GM19239 (cell line): ENCODE measurements at regions not wholly inside any gene's neighbourhood (a gene's known extent, or its start where the extent isn't known, plus 50 kb on each side); places are given as distances from the start of the nearest gene placed in this dataset.

ENCODE experiments used
- DNase-seq: peaks from one replicate; pipeline ENCODE4 v3.0.0; 2011; ENCODE audit warnings: low spot score; ENCODE audit not compliant: insufficient read length
- FAIRE-seq: peaks from 2 replicates; lab custom pipeline; 2011; peaks lifted over from hg19 to GRCh38; lab: Jason Lieb, UNC

DNA sequence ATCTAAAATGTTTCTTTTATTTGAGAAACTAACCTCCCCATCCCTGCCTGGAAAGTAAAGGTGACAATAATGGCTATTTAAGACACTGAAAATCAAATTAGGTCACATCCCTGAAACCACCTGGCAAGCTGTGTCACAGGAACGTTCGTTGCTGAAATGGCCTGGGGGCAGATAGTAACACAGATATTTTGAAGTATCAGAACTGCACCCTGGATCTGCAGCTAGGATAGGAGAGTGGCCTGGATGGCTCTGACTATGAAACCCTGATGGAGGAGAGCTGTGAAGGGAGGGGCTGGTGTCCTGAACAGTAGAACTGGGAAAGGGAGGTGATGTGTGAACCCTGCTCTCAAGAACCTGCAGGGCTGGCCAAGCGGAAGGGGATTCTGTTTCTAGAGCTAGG, 648.3 kb upstream of the CFAP20DC start:
- DNase-seq (no peak), FAIRE-seq (no peak)

DNA sequence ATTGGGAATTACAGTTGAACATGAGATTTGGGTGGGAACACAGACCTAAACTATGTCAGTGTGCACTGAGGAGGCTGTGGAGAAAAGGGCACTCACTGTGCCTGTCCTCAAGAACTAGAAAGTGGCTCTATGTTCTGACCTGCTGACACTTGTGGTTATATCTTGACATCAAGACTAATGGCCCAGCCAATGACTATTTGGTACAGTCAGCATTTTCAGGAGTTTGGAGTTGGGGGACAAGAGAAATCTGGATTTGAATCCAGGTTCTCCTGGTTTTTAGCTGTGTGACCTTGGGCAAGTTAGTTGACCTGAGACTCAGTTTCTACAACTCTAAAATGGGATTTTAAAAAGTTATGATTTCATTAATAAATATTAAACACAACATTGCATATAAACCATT, 647.0 kb upstream of the CFAP20DC start:
- FAIRE-seq, result no peak

DNA sequence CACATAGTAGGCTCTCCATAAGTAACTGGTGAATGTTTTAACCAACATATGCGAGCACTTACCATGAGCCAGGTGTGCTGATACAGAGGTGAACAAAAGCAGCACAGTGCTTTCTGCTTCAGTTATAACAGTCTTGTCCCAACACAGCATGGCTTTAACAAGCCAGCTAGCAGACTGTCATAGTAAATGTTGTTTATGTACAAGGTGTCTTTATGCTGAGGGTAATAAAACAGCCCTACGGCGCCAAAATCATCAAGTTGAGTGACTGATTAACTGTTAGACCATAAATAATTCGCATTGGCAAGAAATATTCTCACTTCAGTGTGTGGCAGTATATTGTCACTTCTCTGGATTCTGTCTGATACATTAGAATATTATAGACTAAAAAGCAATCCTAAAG, 646.0 kb upstream of the CFAP20DC start:
- DNase-seq, result no peak
- FAIRE-seq, result no peak

More for the DNA sequence above, 647.0 kb upstream of the CFAP20DC start:
- no peak for DNase-seq

DNA sequence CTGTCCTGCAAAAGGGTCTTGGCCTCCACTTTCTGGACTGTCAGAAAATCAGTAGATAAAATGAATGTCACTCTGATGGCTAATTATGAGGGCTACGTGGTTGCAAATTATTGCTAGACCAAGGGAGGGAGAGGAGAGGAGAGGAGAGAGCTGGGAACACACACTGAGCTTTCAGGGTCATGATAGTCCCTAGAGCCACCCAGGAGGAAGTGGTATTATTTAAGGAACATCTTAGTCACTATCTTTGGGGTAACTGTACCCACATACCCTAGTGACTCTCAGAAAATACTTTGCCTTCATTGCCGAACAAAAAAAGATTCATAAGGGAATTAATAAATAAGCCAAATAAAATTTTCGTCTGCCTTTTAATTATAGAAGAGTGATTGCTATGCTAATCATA, 642.3 kb upstream of the CFAP20DC start:
- FAIRE-seq (no peak), DNase-seq (no peak)

DNA sequence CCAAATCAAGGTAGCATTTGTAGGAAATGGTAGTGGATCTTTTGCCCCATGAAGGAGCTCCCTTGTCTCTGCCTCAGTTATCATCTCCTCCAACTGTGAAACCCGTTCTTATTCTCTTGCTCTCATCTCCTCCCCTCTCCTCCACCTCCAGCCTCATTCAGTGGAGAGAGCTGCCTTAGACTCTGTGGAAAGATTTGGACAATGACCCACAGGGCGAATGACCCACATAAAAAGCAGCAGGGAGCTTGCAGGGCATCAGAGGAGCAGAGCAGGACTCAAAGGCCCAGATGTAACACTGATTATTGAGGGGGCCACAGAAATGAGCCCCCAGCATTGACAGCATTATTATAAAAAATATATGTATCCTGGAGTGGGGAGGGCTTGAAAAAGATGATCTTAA, 641.1 kb upstream of the CFAP20DC start:
- no peak for FAIRE-seq
- DNase-seq, result no peak

DNA sequence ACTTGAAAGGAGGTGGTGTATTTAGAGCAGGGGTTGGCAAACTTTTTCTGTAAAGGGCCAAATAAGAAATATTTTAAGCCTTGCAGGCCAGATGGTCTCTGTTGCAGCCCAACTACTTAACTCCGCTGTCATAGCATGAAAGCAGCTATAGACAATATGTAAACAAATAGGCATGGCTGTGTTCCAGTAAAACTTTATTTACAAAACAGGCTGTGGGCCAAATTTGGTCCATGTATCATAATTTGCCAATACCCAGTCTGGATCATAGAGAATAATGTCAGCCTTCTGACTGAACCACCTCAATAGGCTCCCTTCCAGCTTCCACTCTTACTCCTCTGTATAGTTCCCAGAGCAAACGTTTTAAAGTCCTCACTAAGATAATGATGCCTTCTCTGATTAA, 638.8 kb upstream of the CFAP20DC start:
- DNase-seq, result no peak
- no peak for FAIRE-seq

DNA sequence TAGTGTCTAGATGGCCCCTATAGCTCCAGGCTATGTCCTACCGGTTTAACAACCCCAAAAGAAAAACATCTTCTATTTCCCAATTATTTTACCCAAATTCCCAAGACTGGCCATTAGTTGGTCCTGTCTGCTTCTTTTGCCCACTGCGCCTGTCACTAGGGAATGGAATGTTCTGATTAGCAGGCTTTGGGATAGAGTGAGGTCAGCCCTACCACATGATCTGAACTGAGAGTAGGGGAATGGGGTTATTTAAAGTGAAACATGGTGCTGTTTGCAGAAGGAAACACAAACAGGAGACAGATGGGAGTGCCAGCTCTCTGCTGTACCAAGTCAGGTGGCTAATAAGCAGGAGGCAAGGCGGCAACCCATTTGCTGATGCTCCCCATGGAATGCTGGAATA, 635.6 kb upstream of the CFAP20DC start:
- FAIRE-seq, result no peak

DNA sequence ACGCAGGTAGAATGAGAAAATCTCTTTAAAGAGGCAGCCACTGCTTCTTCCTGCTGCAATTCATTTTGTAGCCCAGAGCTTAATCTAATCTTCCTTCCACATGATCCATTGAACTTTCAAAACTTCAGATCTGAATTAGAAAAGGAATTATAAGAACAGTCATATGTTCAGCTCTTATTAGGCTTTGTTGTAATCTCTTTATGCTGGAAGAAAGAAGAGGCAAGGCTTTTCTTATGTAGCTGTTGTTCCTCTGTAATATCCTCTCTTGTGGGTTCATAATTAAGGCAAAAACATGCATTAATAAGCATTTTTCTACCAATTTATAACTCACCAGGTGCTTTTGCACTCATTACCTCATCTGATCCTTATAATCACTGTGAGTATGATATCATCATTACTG, 634.9 kb upstream of the CFAP20DC start:
- FAIRE-seq (no peak), DNase-seq (no peak)

More for the DNA sequence above, 635.6 kb upstream of the CFAP20DC start:
- no peak for DNase-seq

DNA sequence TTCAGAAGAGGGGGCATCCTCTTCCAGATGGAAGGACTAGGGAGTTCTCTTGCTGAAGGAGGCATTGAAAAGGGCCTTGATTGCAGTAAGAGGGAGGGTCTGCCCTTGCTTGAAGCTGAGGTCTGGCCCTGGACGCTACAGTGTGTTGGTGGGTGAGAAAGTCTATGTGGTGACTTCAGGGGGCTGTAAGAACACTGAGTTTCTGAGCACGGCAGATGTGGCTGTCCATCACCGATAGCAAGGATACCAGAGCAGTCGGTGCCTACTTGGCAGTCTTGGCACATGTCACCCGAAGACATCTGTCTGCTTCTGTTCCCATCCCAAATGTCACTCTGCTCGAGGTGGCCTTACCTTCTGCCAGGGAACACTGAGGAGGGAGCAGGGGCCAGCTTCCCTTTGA, 631.1 kb upstream of the CFAP20DC start:
- no peak for DNase-seq
- no peak for FAIRE-seq

DNA sequence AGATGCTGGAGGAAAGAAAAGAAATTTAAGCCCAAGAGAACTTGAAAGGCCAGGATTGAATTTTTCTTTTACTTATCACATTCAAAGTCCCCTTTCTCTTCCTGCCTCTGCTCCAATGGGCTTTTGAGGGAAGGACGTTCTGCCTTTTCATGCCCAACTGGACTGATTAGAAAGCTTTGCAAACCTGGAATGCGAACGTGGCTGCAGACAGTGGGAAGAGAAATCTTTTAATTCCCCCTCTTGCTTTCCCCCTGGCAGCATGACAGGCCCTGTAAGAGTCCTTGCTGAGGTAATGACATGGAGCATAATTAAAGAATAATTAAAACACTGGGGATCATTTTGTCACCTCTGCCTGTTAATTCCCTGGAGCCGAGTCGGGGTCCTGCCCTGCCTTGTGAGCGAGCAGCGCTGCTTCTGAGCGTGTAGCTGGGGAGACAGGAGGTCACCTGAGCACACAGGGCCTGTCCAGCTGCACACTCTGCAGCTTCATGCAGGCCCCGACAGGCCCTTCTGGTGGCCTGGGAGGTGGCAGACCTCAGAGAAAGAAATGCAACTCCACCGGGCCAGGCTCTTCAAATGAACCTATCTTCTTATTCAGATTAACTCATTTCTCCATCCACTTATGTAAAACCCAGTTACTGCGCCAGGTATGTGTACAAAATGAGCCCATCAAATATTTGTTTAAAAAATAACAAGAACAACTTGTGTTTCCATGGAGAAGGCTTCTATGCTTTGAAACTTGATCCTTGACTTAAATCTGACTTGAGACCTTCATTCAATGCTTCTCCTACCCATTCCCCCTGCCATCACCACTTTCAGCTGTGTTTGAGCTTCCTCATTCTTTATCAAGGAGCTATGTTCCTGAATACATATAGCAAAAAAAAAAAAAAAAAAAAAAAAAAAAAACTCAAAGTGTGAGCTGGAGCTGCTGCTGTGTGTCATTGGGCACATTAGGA, 628.2 kb upstream of the CFAP20DC start:
- FAIRE-seq (no peak), DNase-seq (no peak)

DNA sequence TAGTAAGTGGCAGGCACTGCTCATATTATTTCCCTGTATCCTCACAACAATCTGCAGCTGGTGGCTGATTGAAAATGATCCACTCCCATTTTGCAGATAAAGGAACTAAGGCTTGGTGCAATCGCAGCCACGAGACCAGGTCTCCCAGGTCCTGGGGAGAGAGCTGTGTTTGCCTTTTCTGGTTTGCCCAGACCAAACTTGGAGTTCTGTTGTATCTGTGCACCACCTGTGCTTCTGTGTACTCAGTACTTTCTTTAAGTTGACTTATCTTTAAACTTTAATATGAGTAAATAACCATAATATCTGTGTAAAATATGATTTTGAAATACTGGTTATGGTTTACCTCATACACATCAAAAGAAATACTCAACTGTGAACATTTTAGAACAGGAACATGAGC, 625.7 kb upstream of the CFAP20DC start:
- FAIRE-seq, result no peak
- no peak for DNase-seq

DNA sequence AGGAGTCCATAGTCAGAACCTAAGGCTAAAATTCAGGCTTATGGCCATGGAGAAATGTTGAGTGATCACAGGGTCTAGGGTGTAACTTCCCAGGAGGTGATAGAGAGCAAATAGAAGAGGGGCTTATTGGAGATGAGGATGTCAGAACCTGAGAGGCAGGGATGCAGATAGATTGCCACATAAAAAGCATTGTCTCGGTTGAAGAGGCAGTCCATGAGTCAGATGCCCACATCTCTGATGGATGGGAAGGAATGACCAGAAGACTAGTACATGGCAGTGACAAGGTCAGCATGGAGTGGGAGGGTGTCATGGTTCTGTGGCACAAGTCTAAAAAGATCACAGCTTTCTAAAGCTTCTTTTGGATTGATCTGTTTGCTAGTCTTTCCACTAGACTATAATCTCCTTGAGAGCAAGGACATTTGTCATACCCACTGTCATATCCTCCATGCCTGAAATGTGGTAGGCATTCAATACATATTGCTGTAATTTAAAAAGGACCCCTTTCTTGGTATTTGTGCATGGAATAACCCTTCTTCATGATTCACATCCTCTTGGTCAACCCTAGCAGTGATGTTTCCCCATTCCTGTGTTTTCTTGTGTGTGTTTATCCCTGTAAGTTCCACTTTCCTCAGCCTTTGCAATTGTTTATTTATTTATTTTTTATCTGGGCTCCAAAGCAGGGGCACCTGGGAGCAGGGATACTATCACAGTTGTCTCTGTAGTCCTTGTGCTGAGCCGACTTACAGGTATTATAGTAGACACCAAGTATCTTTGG, 613.4 kb upstream of the CFAP20DC start:
- DNase-seq, result no peak
- no peak for FAIRE-seq

DNA sequence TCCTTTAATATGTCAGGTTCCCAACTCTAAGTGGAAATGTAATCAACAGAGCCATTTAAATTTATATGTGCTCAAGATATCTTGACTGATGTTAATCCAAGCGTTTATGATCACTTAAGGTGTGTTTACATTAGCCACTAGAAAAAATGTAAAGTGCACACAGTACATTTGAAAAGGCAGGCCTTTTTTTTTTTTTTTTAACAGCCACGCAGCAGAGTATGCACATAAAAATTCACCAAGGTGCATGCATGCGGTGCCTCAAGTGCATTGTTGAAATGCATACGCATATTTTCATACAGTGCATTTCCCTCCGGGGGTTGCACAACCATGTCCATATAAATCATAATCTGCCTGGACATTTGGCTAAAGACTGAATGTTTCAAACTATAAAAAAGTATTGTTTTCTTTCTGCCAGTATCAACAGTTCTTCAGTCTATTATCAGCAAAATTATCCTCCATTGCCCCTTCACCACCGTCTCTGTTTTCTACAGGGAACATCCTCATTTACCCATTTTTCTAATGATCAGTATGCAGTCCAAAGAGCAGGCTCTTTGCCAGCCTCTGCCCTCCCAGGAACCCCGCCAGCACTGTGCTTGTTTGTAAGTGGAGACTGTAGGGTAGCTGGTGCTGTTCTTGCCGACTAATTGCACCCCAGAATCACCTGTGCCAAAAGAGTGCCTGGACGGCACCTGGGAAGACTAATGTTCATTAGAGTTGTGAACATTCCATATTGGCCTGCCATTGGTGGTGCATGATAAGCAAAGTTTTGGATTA, 611.2 kb upstream of the CFAP20DC start:
- FAIRE-seq (no peak), DNase-seq (no peak)

DNA sequence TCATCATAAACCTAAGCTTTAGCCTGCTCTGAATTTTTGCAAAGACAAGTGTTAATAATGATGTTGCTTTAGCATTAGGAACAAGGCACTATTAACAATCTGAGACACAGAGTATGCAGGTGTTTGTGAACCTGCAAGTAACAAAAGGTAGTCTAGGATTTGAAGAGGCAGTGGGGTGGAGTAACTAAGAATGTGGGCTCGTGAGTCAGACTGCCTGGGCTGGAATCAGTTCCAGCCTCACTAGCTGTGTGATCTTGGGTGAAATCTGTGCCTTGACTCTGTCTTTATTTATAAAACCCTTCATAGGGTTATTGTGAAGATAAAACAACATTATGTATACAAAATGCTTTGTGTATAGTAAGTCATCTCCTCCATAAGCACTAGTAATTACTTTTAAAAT, 610.6 kb upstream of the CFAP20DC start:
- DNase-seq (no peak), FAIRE-seq (no peak)

DNA sequence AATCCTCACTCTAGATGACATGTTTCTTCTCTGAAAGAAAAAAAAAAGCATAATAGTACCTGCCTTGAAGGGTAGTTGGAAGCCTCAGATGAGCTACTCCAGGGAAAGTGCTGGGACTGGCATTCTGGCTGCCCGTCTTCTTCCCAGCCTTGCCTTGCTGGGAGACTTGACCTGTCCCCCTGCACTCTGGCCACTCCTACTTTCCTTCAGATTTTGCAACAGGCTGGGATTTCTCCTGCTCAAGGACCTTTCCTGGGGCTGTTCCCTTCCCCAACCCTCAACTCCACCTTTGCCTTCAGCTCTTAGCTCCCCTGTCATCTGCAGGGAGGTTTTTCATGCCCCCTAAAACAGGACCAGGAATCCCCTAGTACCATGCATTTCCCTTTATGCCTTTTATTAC, 609.9 kb upstream of the CFAP20DC start:
- FAIRE-seq (no peak), DNase-seq (no peak)

DNA sequence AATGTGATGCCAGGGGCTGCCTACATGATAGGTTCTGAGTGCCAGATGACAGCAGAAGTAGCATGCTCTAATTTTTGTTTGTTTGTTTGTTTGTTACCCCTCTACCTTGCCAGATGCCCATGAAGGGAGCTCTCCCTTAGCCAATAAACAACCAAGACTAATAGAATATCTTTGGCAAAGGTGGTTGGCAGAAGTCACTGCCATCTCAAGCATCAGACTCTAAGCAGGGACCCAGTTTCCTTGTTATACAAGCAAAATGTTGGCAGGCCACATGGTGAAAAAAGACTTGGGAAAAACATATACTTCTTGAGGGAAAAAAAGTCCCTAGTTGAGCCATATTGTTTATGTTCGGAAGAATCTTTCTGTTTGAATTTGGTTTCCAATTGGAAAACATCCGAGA, 609.0 kb upstream of the CFAP20DC start:
- FAIRE-seq (no peak), DNase-seq (no peak)

DNA sequence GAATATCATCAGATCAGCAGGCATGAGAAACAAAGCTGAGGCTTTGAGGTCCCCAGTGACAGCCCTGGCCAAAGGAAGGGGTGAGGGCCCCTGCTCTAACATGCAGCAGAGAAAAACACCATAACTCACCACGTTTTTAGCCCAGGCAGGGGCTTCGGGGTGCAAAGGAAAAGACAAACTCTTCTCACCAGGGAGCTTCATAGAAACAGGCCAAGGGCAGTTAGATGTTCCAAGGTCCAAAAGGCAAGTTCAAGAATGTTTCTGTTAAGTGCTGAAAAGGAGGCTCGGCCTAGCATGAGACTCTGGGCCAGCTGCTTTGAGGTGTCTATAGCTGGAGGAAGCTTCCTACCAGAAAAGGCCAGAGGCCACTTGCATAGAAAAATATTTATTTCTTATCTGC, 608.4 kb upstream of the CFAP20DC start:
- FAIRE-seq, result no peak

DNA sequence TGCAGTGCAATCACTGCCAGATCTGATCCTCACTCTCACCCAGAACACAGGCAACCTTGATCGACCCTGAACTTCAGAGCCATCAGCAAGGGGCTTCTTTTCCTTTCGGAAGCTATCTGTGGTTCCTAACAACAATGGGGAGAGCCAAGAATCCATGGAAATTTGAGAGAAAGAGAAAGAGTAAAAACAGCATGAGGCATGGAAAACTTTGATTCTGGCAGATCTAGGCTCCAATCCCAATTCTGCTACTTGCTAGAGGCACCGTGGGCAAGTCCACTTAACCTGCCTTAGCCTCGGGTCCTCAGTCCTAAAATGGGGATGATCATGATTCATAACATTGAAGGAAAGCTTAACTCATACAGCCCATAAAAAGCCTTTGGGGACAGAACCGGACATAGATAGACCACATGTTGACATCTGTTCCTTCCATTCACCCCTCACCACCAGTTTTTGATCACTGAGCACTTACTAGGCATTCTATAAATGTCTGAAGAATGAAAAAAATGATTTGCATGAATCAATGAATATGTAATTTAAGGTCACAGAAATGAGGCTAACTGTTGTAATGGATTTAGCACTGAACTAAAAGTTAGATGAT, 605.7 kb upstream of the CFAP20DC start:
- no peak for DNase-seq
- FAIRE-seq, result no peak

More for the DNA sequence above, 608.4 kb upstream of the CFAP20DC start:
- no peak for DNase-seq

DNA sequence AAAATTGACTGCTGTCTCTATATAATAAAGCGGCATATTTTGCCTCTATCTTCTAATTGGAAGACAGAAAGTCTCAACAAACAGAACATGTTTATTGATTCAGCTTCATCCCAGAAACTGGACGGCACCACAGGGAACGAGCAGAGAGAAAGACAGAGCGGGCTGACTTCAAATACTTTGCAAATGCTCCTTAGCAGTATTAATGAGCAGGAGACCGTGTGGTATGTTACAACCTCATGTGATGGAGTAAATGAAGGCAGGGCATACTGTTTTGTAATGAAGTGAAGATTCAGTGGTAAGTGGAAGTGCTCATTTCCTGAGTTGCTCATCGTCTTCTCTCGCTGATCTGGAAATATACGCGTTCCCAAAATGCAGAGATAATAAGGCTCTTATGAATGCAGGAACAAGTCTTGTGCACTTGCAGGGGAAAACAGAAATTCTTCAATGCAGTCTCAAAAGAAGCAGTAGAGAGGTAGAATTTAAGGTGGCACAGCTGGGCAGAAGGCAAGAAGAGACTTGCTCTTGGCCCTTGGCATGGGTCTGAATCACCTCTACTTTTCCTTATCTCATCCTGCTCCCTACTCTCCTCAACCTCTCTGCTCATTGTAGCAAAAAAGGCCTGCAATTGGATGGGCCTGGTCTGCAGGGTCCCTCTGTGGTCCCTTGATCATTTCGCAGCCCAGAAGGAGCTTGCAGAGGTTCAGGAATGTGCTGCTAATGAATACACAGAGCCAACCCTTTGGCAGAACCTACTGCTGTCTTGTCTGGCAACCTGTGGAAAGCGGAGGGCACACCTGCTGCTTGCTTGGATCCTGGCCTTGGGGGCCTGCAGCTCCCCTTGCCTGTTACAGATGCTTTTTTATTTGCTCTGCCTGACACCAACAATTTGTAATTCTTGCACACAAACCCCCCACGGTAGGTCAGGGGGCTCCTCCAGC, 604.9 kb upstream of the CFAP20DC start:
- FAIRE-seq (no peak), DNase-seq (no peak)
